Mesothelial cell of epicardium (in vitro differentiated cells): ENCODE measurements at regions not wholly inside any gene's neighbourhood (a gene's known extent, or its start where the extent isn't known, plus 50 kb on each side); places are given as distances from the start of the nearest gene placed in this dataset.

Experiments used
- DNase-seq, 2 experiments: peaks; one replicate each; pipeline ENCODE4 v3.0.0; 2021; ENCODE audit warnings: low spot score in 2 of 2; ENCODE audit not compliant: unreplicated experiment in 2 of 2
- H3K27ac Mint-ChIP-seq: 2 replicates; pipeline ENCODE4 v1.8.0; 2021; ENCODE audit warnings: mixed read lengths
- H3K27me3 Mint-ChIP-seq: 2 replicates; pipeline ENCODE4 v1.8.0; 2021; ENCODE audit warnings: low read depth, mixed read lengths
- H3K36me3 Mint-ChIP-seq: 2 replicates; pipeline ENCODE4 v1.8.0; 2021; ENCODE audit warnings: mixed read lengths
- H3K4me1 Mint-ChIP-seq: 2 replicates; pipeline ENCODE4 v1.8.0; 2021; ENCODE audit warnings: mixed read lengths
- H3K4me3 Mint-ChIP-seq: 2 replicates; pipeline ENCODE4 v1.8.0; 2021; ENCODE audit warnings: mild to moderate bottlenecking, moderate library complexity, mixed read lengths
- H3K9me3 Mint-ChIP-seq: 2 replicates; pipeline ENCODE4 v1.8.0; 2021; ENCODE audit warnings: mixed read lengths
- CTCF ChIP-seq: fragments of 200-600 bp; sonication (generic); IDR thresholded peaks from one replicate; pipeline ENCODE4 v1.5.0; 2021; ENCODE audit warnings: antibody characterized with exemption; ENCODE audit not compliant: unreplicated experiment

- Mint-ChIP-seq H3K27me3 (peaks cover 2% of the 10 kb centered on the region), H3K4me1 (peaks cover 22% of the 10 kb centered on the region), H3K4me3 (no peak overlapping the region), H3K36me3 (no peaks in the 10 kb centered on the region), H3K27ac (no peak overlapping the region), H3K9me3 (peaks cover 20% of the 10 kb centered on the region)
- no peak for TF ChIP-seq CTCF
- no peak for DNase-seq
Measured at GRCh38 chr7:41578700-41579099, 124.2 kb downstream of the INHBA start.

DNA sequence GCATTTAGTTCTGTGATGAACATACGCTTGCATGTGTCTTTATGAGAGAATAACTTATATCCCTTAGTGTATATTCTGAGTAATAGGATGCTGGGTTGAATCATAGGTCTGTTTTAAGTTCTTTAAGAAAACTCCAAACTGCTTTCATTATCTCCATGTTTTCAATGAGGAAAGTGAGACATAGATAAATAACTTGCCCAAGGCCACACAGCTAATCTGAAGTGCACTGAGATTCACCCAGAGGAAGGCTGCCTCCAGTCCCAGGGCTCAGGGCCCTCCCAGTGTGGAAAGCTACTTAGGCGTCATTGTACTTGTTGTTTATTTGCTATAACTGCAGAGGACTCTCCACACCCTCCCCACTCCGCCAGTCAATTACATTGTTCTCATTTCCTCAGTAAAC, 126.7 kb downstream of the INHBA start:
- Mint-ChIP-seq H3K4me1 (peaks cover 19% of the 10 kb centered on the region), H3K27me3 (peaks cover 2% of the 10 kb centered on the region), H3K27ac (no peak overlapping the region), H3K4me3 (no peak overlapping the region), H3K36me3 (no peaks in the 10 kb centered on the region), H3K9me3 (peaks cover 7% of the 10 kb centered on the region)
- TF ChIP-seq CTCF, result no peak
- no peak for DNase-seq

- Mint-ChIP-seq H3K27me3 (peaks cover 4% of the 10 kb centered on the region), H3K4me1 (peaks cover 14% of the 10 kb centered on the region), H3K36me3 (no peaks in the 10 kb centered on the region), H3K4me3 (no peak overlapping the region), H3K27ac (no peak overlapping the region), H3K9me3 (peaks cover 7% of the 10 kb centered on the region)
- TF ChIP-seq CTCF, result no peak
- DNase-seq, result no peak
Measured at GRCh38 chr7:41574377-41574776, 128.5 kb downstream of the INHBA start.

DNA sequence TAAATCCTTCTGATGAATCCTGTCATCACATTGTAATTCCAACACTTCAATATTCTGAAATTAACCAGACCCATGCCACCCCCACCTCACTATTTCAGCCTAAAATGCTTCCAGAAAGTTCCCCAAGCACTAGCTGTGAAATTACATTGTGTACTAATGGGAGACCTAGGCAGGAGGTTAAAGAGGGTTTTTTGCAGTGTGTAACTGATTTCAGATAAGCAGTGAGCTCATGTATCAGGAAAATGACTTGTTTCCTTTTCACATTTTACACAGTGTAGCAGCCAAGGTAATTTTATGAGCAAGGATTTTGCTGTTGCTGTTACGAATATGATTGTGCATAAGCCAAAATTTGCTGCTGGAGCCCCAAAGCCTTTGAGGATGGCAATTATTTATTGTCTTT, 129.0 kb downstream of the INHBA start:
- no peak for DNase-seq
- Mint-ChIP-seq H3K36me3 (no peaks in the 10 kb centered on the region), H3K27ac (no peak overlapping the region), H3K9me3 (peaks cover 7% of the 10 kb centered on the region), H3K27me3 (peaks cover 6% of the 10 kb centered on the region), H3K4me3 (no peak overlapping the region), H3K4me1 (peaks cover 14% of the 10 kb centered on the region)
- TF ChIP-seq CTCF, result no peak

DNA sequence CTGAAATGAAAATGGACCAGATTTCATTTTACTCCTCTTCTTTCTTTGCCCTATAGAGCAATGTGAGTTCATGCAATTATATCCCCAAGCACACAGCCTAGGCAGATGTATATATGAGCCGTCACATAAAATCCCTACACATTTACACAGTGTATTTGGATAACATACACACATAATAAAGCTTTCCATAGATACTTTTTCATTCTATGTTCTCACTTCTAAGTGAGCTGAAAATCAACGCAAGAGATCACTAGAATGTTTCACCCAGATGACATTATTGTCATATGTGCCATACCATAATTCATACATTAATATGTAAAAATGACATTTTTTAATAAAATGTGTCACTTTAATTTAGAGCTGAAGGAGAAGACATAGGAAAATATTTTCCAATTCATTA, 129.4 kb downstream of the INHBA start:
- no peak for TF ChIP-seq CTCF
- Mint-ChIP-seq H3K4me1 (peaks cover 14% of the 10 kb centered on the region), H3K9me3 (peaks cover 7% of the 10 kb centered on the region), H3K27me3 (peaks cover 6% of the 10 kb centered on the region), H3K27ac (no peak overlapping the region), H3K4me3 (no peak overlapping the region), H3K36me3 (no peaks in the 10 kb centered on the region)
- no peak for DNase-seq

GRCh38 chr7:41573015-41573414, 129.9 kb downstream of the INHBA start:
- no peak for DNase-seq
- no peak for TF ChIP-seq CTCF
- Mint-ChIP-seq H3K27me3 (peaks cover 6% of the 10 kb centered on the region), H3K4me1 (peaks cover 14% of the 10 kb centered on the region), H3K27ac (no peak overlapping the region), H3K4me3 (no peak overlapping the region), H3K9me3 (peaks cover 7% of the 10 kb centered on the region), H3K36me3 (no peaks in the 10 kb centered on the region)
